Neural progenitor cell (in vitro differentiated cells): ENCODE measurements at regions not wholly inside any gene's neighbourhood (a gene's known extent, or its start where the extent isn't known, plus 50 kb on each side); places are given as distances from the start of the nearest gene placed in this dataset.

Experiments used
- EZH2 ChIP-seq: fragments of 200-600 bp; sonication (generic); IDR thresholded peaks from 2 replicates; pipeline ENCODE4 v1.6.1; 2017; ENCODE audit warnings: antibody characterized with exemption, mild to moderate bottlenecking, moderate library complexity
- EZH2phosphoT487 ChIP-seq: fragments of 200-600 bp; sonication (generic); IDR thresholded peaks from 2 replicates; pipeline ENCODE4 v1.6.1; 2017; ENCODE audit warnings: antibody characterized with exemption
- TF ChIP-seq, protein P1 (sequence below): fragments of 200-600 bp; sonication (generic); IDR thresholded peaks from 2 replicates; pipeline ENCODE4 v1.5.1; 2017; ENCODE audit warnings: antibody characterized with exemption, mild to moderate bottlenecking

DNA sequence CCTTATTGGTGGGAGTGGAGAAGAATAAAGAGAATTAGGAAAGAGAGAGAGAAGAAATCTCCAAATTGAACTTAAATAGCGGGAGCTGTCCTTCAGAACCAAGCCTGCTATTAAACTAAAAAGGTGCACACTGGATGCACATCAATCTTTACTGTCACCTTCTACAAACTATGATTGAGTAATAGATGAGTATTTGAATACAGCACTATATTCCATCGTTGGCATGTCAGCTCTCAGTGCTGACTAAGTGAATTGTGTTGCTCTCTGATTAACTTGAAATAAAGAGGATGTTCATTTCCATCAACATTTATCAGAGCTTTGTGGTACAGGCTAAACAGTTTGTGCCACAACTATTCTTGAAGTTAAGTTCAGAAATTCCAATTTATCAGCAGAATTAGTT is 143.7 kb upstream of the PABPC4L start:
- TF ChIP-seq, protein P1, sequence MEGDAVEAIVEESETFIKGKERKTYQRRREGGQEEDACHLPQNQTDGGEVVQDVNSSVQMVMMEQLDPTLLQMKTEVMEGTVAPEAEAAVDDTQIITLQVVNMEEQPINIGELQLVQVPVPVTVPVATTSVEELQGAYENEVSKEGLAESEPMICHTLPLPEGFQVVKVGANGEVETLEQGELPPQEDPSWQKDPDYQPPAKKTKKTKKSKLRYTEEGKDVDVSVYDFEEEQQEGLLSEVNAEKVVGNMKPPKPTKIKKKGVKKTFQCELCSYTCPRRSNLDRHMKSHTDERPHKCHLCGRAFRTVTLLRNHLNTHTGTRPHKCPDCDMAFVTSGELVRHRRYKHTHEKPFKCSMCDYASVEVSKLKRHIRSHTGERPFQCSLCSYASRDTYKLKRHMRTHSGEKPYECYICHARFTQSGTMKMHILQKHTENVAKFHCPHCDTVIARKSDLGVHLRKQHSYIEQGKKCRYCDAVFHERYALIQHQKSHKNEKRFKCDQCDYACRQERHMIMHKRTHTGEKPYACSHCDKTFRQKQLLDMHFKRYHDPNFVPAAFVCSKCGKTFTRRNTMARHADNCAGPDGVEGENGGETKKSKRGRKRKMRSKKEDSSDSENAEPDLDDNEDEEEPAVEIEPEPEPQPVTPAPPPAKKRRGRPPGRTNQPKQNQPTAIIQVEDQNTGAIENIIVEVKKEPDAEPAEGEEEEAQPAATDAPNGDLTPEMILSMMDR: no peak
- TF ChIP-seq EZH2: no peak
- TF ChIP-seq EZH2phosphoT487: no peak
